ENCODE measurements at regions not wholly inside any gene's neighbourhood (a gene's known extent, or its start where the extent isn't known, plus 50 kb on each side); places are given as distances from the start of the nearest gene placed in this dataset.

GRCh38 chr4:151561551-151562256 is 152.7 kb downstream of the FHIP1A start:
- H3K9me3 ChIP-seq (ENCODE audit: control insufficient read depth in 4 of 4, low read length in 3 of 4) = no peaks in the 10 kb centered on the region
- no peak overlapping the region for H3K9ac ChIP-seq (ENCODE audit: low read depth in 1 of 2, low read length in 2 of 2)
- no peaks in the 10 kb centered on the region for H3K27me3 ChIP-seq (ENCODE audit: control insufficient read depth in 4 of 4, insufficient read depth in 4 of 4, low read length in 3 of 4)
- no peak overlapping the region for H3K27ac ChIP-seq (ENCODE audit: low read depth in 1 of 2, low read length in 2 of 2)
- TF ChIP-seq HNF4A (conservative IDR thresholded peaks at IDR 0.05) = no peak
- no peak for TF ChIP-seq RAD21 (IDR thresholded peaks at IDR 0.05)
- TF ChIP-seq, protein P1, sequence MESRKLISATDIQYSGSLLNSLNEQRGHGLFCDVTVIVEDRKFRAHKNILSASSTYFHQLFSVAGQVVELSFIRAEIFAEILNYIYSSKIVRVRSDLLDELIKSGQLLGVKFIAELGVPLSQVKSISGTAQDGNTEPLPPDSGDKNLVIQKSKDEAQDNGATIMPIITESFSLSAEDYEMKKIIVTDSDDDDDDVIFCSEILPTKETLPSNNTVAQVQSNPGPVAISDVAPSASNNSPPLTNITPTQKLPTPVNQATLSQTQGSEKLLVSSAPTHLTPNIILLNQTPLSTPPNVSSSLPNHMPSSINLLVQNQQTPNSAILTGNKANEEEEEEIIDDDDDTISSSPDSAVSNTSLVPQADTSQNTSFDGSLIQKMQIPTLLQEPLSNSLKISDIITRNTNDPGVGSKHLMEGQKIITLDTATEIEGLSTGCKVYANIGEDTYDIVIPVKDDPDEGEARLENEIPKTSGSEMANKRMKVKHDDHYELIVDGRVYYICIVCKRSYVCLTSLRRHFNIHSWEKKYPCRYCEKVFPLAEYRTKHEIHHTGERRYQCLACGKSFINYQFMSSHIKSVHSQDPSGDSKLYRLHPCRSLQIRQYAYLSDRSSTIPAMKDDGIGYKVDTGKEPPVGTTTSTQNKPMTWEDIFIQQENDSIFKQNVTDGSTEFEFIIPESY (IDR thresholded peaks at IDR 0.05) = no peak
- no peak for TF ChIP-seq FOXA2 (IDR thresholded peaks at IDR 0.05)
- no peak for TF ChIP-seq MAX (IDR thresholded peaks at IDR 0.05)
- no peak for TF ChIP-seq REST (IDR thresholded peaks at IDR 0.05)
- TF ChIP-seq TAF1 (conservative IDR thresholded peaks at IDR 0.05) = no peak
- no peak for TF ChIP-seq CTCF (IDR thresholded peaks at IDR 0.05; ENCODE audit: low read depth, low read length, missing input control)
- no peak for TF ChIP-seq GABPA (IDR thresholded peaks at IDR 0.05 in 1 of 2, conservative IDR thresholded peaks at IDR 0.05 in 1 of 2)
- TF ChIP-seq NR2F2 (IDR thresholded peaks at IDR 0.05) = no peak
- TF ChIP-seq ATF3 (IDR thresholded peaks at IDR 0.05) = no peak
- no peak for TF ChIP-seq RXRA (IDR thresholded peaks at IDR 0.05)
- TF ChIP-seq YY1 (IDR thresholded peaks at IDR 0.05) = no peak
- H3K4me3 ChIP-seq (ENCODE audit: low read depth in 1 of 3, low read length in 3 of 3) = no peak overlapping the region
- WGBS = 77% methylated on average over 1 of the region's 1 CpG
- no peak for DNase-seq (ENCODE audit: low spot score)
- H3K4me1 ChIP-seq (ENCODE audit: control insufficient read depth in 4 of 4, insufficient read depth in 4 of 4, low read length in 3 of 4) = no peaks in the 10 kb centered on the region
- H3K36me3 ChIP-seq (ENCODE audit: control insufficient read depth in 4 of 4, insufficient read depth in 3 of 4, low read depth in 1 of 4, low read length in 3 of 4) = no peaks in the 10 kb centered on the region

DNA sequence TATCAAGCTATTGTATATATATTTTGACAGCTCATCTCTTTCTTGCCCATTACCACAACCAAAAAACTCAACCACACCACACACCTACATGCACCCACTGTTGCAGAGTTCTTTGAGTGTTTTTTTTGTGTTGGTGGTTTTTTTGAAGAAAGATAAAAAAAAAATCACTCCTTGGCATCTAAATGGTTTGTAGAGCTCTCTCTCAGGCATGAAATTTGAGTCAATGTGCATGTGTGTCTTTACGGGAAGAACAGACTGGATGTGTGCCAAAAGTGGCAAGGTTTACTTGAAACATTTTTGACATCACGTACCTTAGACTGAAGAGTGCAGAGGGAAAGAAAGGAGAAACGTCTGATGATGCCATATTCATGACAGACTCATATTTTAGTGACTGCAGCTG is 154.2 kb downstream of the FHIP1A start:
- no peak overlapping the region for H3K9ac ChIP-seq (ENCODE audit: low read depth in 1 of 2, low read length in 2 of 2)
- no peak for DNase-seq (ENCODE audit: low spot score)
- WGBS = 48% methylated on average over 3 of the region's 3 CpGs
- H3K27me3 ChIP-seq (ENCODE audit: control insufficient read depth in 4 of 4, insufficient read depth in 4 of 4, low read length in 3 of 4) = no peaks in the 10 kb centered on the region
- no peak overlapping the region for H3K4me3 ChIP-seq (ENCODE audit: low read depth in 1 of 3, low read length in 3 of 3)
- no peaks in the 10 kb centered on the region for H3K9me3 ChIP-seq (ENCODE audit: control insufficient read depth in 4 of 4, low read length in 3 of 4)
- no peaks in the 10 kb centered on the region for H3K36me3 ChIP-seq (ENCODE audit: control insufficient read depth in 4 of 4, insufficient read depth in 3 of 4, low read depth in 1 of 4, low read length in 3 of 4)
- H3K4me1 ChIP-seq (ENCODE audit: control insufficient read depth in 4 of 4, insufficient read depth in 4 of 4, low read length in 3 of 4) = no peaks in the 10 kb centered on the region
- no peak overlapping the region for H3K27ac ChIP-seq (ENCODE audit: low read depth in 1 of 2, low read length in 2 of 2)
- TF ChIP-seq ATF3 (IDR thresholded peaks at IDR 0.05) = no peak
- no peak for TF ChIP-seq CTCF (IDR thresholded peaks at IDR 0.05; ENCODE audit: low read depth, low read length, missing input control)
- no peak for TF ChIP-seq TAF1 (conservative IDR thresholded peaks at IDR 0.05)
- TF ChIP-seq NR2F2 (IDR thresholded peaks at IDR 0.05) = no peak
- no peak for TF ChIP-seq REST (IDR thresholded peaks at IDR 0.05)
- no peak for TF ChIP-seq YY1 (IDR thresholded peaks at IDR 0.05)
- no peak for TF ChIP-seq FOXA2 (IDR thresholded peaks at IDR 0.05)
- TF ChIP-seq EGR1 (IDR thresholded peaks at IDR 0.05; ENCODE audit: low read depth in 2 of 2) = no peak
- TF ChIP-seq JUND (IDR thresholded peaks at IDR 0.05) = no peak
- TF ChIP-seq MAX (IDR thresholded peaks at IDR 0.05) = no peak
